ENCODE measurements at regions not wholly inside any gene's neighbourhood (a gene's known extent, or its start where the extent isn't known, plus 50 kb on each side); places are given as distances from the start of the nearest gene placed in this dataset.

- Histone ChIP-seq H3K9ac (ENCODE audit: insufficient read depth, low read depth, low read length) (no peak overlapping the region), H4K20me1 (ENCODE audit: insufficient read depth, low read length) (no peaks in the 10 kb centered on the region), H3K79me2 (ENCODE audit: insufficient read depth, low read length) (no peaks in the 10 kb centered on the region), H3K4me3 (replicated peaks in 1 of 3; ENCODE audit: insufficient read depth in 1 of 3, low read depth in 2 of 3, low read length in 3 of 3) (no peak overlapping the region), H3K36me3 (replicated peaks in 1 of 2; ENCODE audit: control insufficient read depth in 1 of 2, insufficient read depth in 2 of 2, low read length in 2 of 2) (no peaks in the 10 kb centered on the region), H3K27ac (ENCODE audit: extremely low read length, insufficient read depth, low read length) (no peak overlapping the region), H3K27me3 (ENCODE audit: control insufficient read depth in 1 of 2, insufficient read depth in 2 of 2, low read length in 2 of 2) (no peaks in the 10 kb centered on the region), H2AFZ (ENCODE audit: low read length) (no peak overlapping the region), H3K4me1 (ENCODE audit: insufficient read depth, low read length) (no peaks in the 10 kb centered on the region), H3K4me2 (ENCODE audit: low read depth, low read length) (no peak overlapping the region), H3K9me3 (ENCODE audit: low read length) (no peaks in the 10 kb centered on the region)
- intact Hi-C loops (cut with micrococcal nuclease; ENCODE audit: unreplicated experiment): no loop called here
- 23% methylated on average over 3 of the region's 3 CpGs for WGBS (ENCODE audit: low lambda C conversion rate)
- FAIRE-seq (no peak), DNase-seq (ENCODE audit: low spot score) (no peak), ATAC-seq (no peak)
- ChIA-PET POLR2A (no interaction called here), CTCF (ENCODE audit: low intra/inter-chr PET ratio, low total read pairs) (no interaction called here)
- BruUV-seq (replicated peaks): no TSS peak
- in situ Hi-C loops (cut with HindIII; ENCODE audit: extremely low pct_ligation_motif_present, low pct_unique_long_range_greater_than_20kb): no loop called here
- TF ChIP-seq, protein P1, sequence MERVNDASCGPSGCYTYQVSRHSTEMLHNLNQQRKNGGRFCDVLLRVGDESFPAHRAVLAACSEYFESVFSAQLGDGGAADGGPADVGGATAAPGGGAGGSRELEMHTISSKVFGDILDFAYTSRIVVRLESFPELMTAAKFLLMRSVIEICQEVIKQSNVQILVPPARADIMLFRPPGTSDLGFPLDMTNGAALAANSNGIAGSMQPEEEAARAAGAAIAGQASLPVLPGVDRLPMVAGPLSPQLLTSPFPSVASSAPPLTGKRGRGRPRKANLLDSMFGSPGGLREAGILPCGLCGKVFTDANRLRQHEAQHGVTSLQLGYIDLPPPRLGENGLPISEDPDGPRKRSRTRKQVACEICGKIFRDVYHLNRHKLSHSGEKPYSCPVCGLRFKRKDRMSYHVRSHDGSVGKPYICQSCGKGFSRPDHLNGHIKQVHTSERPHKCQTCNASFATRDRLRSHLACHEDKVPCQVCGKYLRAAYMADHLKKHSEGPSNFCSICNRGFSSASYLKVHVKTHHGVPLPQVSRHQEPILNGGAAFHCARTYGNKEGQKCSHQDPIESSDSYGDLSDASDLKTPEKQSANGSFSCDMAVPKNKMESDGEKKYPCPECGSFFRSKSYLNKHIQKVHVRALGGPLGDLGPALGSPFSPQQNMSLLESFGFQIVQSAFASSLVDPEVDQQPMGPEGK (CRISPR knock-in tag; IDR thresholded peaks at IDR 0.05): no peak
- TF ChIP-seq ZNF121 (CRISPR knock-in tag; IDR thresholded peaks at IDR 0.05) (no peak), FOXM1 (CRISPR knock-in tag; IDR thresholded peaks at IDR 0.05) (no peak), ZFX (CRISPR knock-in tag; IDR thresholded peaks at IDR 0.05; ENCODE audit: low read depth) (no peak), PCBP2 (optimal IDR thresholded peaks at IDR 0.05; ENCODE audit: low read depth, low read length, poor library complexity, severe bottlenecking) (no peak), ZNF569 (CRISPR knock-in tag; IDR thresholded peaks at IDR 0.05; ENCODE audit: borderline replicate concordance) (no peak), RFXANK (CRISPR knock-in tag; IDR thresholded peaks at IDR 0.05) (no peak), ZNF274 (CRISPR knock-in tag; IDR thresholded peaks at IDR 0.05) (no peak), ZBTB7A (CRISPR knock-in tag; IDR thresholded peaks at IDR 0.05) (no peak), ZNF883 (CRISPR knock-in tag; IDR thresholded peaks at IDR 0.05; ENCODE audit: not compliant biosample characterization) (no peak), ZNF839 (CRISPR knock-in tag; IDR thresholded peaks at IDR 0.05; ENCODE audit: borderline replicate concordance) (no peak), ZBTB25 (CRISPR knock-in tag; IDR thresholded peaks at IDR 0.05) (no peak)
- TF ChIP-seq, protein P2, sequence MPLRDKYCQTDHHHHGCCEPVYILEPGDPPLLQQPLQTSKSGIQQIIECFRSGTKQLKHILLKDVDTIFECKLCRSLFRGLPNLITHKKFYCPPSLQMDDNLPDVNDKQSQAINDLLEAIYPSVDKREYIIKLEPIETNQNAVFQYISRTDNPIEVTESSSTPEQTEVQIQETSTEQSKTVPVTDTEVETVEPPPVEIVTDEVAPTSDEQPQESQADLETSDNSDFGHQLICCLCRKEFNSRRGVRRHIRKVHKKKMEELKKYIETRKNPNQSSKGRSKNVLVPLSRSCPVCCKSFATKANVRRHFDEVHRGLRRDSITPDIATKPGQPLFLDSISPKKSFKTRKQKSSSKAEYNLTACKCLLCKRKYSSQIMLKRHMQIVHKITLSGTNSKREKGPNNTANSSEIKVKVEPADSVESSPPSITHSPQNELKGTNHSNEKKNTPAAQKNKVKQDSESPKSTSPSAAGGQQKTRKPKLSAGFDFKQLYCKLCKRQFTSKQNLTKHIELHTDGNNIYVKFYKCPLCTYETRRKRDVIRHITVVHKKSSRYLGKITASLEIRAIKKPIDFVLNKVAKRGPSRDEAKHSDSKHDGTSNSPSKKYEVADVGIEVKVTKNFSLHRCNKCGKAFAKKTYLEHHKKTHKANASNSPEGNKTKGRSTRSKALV (CRISPR knock-in tag; IDR thresholded peaks at IDR 0.05): no peak
- TF ChIP-seq, protein P3, sequence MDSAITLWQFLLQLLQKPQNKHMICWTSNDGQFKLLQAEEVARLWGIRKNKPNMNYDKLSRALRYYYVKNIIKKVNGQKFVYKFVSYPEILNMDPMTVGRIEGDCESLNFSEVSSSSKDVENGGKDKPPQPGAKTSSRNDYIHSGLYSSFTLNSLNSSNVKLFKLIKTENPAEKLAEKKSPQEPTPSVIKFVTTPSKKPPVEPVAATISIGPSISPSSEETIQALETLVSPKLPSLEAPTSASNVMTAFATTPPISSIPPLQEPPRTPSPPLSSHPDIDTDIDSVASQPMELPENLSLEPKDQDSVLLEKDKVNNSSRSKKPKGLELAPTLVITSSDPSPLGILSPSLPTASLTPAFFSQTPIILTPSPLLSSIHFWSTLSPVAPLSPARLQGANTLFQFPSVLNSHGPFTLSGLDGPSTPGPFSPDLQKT (CRISPR knock-in tag; IDR thresholded peaks at IDR 0.05; ENCODE audit: borderline replicate concordance): no peak
- TF ChIP-seq, protein P4, sequence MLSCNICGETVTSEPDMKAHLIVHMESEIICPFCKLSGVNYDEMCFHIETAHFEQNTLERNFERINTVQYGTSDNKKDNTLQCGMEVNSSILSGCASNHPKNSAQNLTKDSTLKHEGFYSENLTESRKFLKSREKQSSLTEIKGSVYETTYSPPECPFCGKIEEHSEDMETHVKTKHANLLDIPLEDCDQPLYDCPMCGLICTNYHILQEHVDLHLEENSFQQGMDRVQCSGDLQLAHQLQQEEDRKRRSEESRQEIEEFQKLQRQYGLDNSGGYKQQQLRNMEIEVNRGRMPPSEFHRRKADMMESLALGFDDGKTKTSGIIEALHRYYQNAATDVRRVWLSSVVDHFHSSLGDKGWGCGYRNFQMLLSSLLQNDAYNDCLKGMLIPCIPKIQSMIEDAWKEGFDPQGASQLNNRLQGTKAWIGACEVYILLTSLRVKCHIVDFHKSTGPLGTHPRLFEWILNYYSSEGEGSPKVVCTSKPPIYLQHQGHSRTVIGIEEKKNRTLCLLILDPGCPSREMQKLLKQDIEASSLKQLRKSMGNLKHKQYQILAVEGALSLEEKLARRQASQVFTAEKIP (CRISPR knock-in tag; IDR thresholded peaks at IDR 0.05; ENCODE audit: borderline replicate concordance): no peak
- TF ChIP-seq, protein P5, sequence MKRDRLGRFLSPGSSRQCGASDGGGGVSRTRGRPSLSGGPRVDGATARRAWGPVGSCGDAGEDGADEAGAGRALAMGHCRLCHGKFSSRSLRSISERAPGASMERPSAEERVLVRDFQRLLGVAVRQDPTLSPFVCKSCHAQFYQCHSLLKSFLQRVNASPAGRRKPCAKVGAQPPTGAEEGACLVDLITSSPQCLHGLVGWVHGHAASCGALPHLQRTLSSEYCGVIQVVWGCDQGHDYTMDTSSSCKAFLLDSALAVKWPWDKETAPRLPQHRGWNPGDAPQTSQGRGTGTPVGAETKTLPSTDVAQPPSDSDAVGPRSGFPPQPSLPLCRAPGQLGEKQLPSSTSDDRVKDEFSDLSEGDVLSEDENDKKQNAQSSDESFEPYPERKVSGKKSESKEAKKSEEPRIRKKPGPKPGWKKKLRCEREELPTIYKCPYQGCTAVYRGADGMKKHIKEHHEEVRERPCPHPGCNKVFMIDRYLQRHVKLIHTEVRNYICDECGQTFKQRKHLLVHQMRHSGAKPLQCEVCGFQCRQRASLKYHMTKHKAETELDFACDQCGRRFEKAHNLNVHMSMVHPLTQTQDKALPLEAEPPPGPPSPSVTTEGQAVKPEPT (CRISPR knock-in tag; IDR thresholded peaks at IDR 0.05; ENCODE audit: low read depth): no peak
Observed at GRCh38 chr5:35333366-35333765, 103.1 kb upstream of the PRLR start.

Measured in HepG2 (cell line).